Thyroid gland (tissue), 4 donors: ENCODE measurements at regions not wholly inside any gene's neighbourhood (a gene's known extent, or its start where the extent isn't known, plus 50 kb on each side); places are given as distances from the start of the nearest gene placed in this dataset.

Experiments used
- POLR2A ChIP-seq, 2 donors: fragments of 450-650 bp; IDR thresholded peaks; one replicate each; pipeline ENCODE4 v1.6.1; 2017; ENCODE audit warnings: antibody characterized with exemption in 2 of 2, mild to moderate bottlenecking in 2 of 2, moderate library complexity in 1 of 2
- TF ChIP-seq, protein P1 (sequence below), 6 experiments: fragments of 200-600 bp in 3 of 6; fragments of 450-650 bp in 3 of 6; sonication (generic) in 3 of 6; IDR thresholded peaks; one replicate each; pipeline ENCODE4 v1.5.1; 2016 to 2019; ENCODE audit warnings: antibody characterized with exemption in 6 of 6, mild to moderate bottlenecking in 2 of 6, inconsistent platforms in 1 of 6, moderate library complexity in 1 of 6

DNA sequence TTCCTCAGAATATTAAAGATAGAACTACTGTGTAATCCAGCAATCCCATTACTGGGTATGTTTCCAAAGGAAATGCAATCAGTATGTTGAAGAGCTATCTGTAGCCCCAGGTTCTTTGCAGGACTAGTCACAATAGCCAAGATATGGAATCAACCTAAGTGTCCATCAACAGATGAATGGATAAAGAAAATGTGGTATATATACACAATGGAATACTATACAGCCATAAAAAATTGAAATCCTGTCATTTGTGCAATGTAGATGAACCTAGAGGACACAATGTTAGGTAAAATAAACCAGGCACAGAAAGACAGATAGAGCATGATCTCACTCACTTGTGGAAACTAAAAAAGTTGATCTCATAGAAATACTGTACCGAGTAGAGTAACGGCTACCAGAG lies 306.0 kb upstream of the MARCKS start:
- TF ChIP-seq POLR2A (IDR thresholded peaks at IDR 0.05): no peak
- TF ChIP-seq, protein P1, sequence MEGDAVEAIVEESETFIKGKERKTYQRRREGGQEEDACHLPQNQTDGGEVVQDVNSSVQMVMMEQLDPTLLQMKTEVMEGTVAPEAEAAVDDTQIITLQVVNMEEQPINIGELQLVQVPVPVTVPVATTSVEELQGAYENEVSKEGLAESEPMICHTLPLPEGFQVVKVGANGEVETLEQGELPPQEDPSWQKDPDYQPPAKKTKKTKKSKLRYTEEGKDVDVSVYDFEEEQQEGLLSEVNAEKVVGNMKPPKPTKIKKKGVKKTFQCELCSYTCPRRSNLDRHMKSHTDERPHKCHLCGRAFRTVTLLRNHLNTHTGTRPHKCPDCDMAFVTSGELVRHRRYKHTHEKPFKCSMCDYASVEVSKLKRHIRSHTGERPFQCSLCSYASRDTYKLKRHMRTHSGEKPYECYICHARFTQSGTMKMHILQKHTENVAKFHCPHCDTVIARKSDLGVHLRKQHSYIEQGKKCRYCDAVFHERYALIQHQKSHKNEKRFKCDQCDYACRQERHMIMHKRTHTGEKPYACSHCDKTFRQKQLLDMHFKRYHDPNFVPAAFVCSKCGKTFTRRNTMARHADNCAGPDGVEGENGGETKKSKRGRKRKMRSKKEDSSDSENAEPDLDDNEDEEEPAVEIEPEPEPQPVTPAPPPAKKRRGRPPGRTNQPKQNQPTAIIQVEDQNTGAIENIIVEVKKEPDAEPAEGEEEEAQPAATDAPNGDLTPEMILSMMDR (IDR thresholded peaks at IDR 0.05): no peak
